GM12878 (cell line): ENCODE measurements at regions not wholly inside any gene's neighbourhood (a gene's known extent, or its start where the extent isn't known, plus 50 kb on each side); places are given as distances from the start of the nearest gene placed in this dataset.

Experiments used
- EZH2 ChIP-seq: IDR thresholded peaks from 2 replicates; pipeline ENCODE4 v1.6.1; 2012; ENCODE audit warnings: low read depth, mild to moderate bottlenecking, control low read depth, inconsistent platforms, low read length, borderline replicate concordance; ENCODE audit not compliant: control insufficient read depth
- FOXK2 ChIP-seq: fragments of 450-650 bp; IDR thresholded peaks from 2 replicates; pipeline ENCODE4 v1.6.1; 2017; ENCODE audit warnings: mild to moderate bottlenecking, moderate library complexity
- MXI1 ChIP-seq: fragments of 150-350 bp; IDR thresholded peaks from 2 replicates; pipeline ENCODE4 v1.6.1; 2011; ENCODE audit warnings: low read depth, mild to moderate bottlenecking, inconsistent platforms, low read length, improper control_type of control experiment
- NR2F1 ChIP-seq: fragments of 450-650 bp; conservative IDR thresholded peaks from 2 replicates; pipeline ENCODE4 v1.6.1; 2017; ENCODE audit warnings: mild to moderate bottlenecking
- POLR2AphosphoS5 ChIP-seq: IDR thresholded peaks from 2 replicates; pipeline ENCODE4 v1.6.1; 2011; ENCODE audit warnings: mild to moderate bottlenecking, low read length, inconsistent platforms
- YY1 ChIP-seq: IDR thresholded peaks from 2 replicates; pipeline ENCODE4 v1.6.1; 2011; ENCODE audit warnings: low read depth, mild to moderate bottlenecking, low read length
- ZNF24 ChIP-seq: fragments of 450-650 bp; IDR thresholded peaks from 2 replicates; pipeline ENCODE4 v1.6.1; 2017; ENCODE audit warnings: antibody characterized with exemption, mild to moderate bottlenecking
- ZNF274 ChIP-seq: IDR thresholded peaks from one replicate; pipeline ENCODE4 v1.8.0; 2011; ENCODE audit not compliant: insufficient read length, insufficient read depth
- ZNF687 ChIP-seq: fragments of 450-650 bp; IDR thresholded peaks from 2 replicates; pipeline ENCODE4 v1.6.1; 2017; ENCODE audit warnings: mild to moderate bottlenecking, moderate library complexity
- TF ChIP-seq, protein P1 (sequence below), 3 experiments: IDR thresholded peaks in 2 of 3; conservative IDR thresholded peaks in 1 of 3; 2 replicates each; pipeline ENCODE4 v1.5.1; 2011; ENCODE audit warnings: low read depth in 3 of 3, low read length in 3 of 3, mild to moderate bottlenecking in 3 of 3, control low read depth in 2 of 3, moderate library complexity in 2 of 3, inconsistent platforms in 1 of 3, mixed read lengths in 1 of 3; ENCODE audit not compliant: control insufficient read depth in 2 of 3, insufficient read depth in 1 of 3; ENCODE audit errors: extremely low read depth in 1 of 3

DNA sequence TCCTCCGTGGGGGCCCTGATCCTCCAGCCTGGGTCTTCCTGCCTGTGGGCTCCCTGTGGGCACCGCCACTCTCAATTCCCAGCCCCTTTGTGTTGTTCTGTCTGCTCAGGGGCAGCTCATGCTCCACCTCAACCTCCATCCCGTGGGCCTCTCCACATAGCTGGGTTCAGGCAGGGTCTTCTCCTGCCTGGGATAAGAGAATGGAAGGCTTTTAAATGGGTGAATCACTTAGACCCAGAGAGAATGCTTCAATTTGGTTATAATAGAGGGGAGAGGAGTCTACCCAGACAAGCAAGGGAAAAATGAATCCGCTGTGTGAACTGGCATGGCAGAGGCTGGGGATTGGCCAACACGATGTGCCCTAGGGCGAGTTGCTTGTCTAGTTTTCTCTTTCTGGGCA lies 138.4 kb upstream of the MYCN start:
- TF ChIP-seq POLR2AphosphoS5 = no peak
- no peak for TF ChIP-seq FOXK2
- TF ChIP-seq MXI1 = no peak
- TF ChIP-seq, protein P1, sequence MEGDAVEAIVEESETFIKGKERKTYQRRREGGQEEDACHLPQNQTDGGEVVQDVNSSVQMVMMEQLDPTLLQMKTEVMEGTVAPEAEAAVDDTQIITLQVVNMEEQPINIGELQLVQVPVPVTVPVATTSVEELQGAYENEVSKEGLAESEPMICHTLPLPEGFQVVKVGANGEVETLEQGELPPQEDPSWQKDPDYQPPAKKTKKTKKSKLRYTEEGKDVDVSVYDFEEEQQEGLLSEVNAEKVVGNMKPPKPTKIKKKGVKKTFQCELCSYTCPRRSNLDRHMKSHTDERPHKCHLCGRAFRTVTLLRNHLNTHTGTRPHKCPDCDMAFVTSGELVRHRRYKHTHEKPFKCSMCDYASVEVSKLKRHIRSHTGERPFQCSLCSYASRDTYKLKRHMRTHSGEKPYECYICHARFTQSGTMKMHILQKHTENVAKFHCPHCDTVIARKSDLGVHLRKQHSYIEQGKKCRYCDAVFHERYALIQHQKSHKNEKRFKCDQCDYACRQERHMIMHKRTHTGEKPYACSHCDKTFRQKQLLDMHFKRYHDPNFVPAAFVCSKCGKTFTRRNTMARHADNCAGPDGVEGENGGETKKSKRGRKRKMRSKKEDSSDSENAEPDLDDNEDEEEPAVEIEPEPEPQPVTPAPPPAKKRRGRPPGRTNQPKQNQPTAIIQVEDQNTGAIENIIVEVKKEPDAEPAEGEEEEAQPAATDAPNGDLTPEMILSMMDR (IDR thresholded peaks at IDR 0.05 in 2 of 3, conservative IDR thresholded peaks at IDR 0.05 in 1 of 3; ENCODE audit: control insufficient read depth in 2 of 3, extremely low read depth in 1 of 3, insufficient read depth in 1 of 3, low read depth in 3 of 3, low read length in 3 of 3) = no peak
- TF ChIP-seq ZNF687 = no peak
- TF ChIP-seq NR2F1 = no peak
- TF ChIP-seq ZNF24 = no peak
- TF ChIP-seq ZNF274 = no peak
- TF ChIP-seq EZH2 = no peak
- no peak for TF ChIP-seq YY1
